ENCODE measurements at regions not wholly inside any gene's neighbourhood (a gene's known extent, or its start where the extent isn't known, plus 50 kb on each side); places are given as distances from the start of the nearest gene placed in this dataset.
"Not testable (repeated sequence)": the region's sequence is repeated elsewhere in the genome, so short reads cannot be mapped to it uniquely, and the experiment has no call there.

DNA sequence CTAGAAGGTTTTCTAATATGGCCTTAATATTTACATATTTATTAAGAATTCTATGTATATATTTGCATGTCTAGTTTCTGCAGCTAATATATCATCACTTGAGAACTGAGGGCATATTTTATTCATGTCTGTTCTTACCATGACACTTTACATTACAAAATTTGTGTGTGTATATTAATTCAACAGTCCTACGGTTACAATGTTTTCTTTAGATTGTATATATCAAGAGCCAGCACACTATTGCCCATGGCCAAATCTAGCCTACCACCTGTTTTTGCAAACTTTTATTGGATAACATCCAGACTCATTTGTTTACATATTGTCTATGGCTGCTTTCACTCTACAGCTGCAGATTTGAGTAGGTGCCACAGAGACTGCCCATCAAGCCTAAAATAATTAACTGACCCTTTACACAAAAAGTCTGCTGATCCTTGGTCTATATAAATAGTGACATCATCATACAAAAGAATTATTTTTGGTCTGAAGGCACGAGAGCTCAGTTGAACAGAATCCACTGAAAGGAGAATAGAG lies 577.4 kb upstream of the PBX1 start:
- no peaks in the 10 kb centered on the region for H3K4me1 ChIP-seq (ENCODE audit: insufficient read depth)
- H3K36me3 ChIP-seq = no peaks in the 10 kb centered on the region
- H3K4me3 ChIP-seq = no peak overlapping the region
- no peaks in the 10 kb centered on the region for H3K27me3 ChIP-seq
- TF ChIP-seq EP300 (IDR thresholded peaks at IDR 0.05) (no peak), POLR2A (IDR thresholded peaks at IDR 0.05) (no peak)
- TF ChIP-seq, protein P1, sequence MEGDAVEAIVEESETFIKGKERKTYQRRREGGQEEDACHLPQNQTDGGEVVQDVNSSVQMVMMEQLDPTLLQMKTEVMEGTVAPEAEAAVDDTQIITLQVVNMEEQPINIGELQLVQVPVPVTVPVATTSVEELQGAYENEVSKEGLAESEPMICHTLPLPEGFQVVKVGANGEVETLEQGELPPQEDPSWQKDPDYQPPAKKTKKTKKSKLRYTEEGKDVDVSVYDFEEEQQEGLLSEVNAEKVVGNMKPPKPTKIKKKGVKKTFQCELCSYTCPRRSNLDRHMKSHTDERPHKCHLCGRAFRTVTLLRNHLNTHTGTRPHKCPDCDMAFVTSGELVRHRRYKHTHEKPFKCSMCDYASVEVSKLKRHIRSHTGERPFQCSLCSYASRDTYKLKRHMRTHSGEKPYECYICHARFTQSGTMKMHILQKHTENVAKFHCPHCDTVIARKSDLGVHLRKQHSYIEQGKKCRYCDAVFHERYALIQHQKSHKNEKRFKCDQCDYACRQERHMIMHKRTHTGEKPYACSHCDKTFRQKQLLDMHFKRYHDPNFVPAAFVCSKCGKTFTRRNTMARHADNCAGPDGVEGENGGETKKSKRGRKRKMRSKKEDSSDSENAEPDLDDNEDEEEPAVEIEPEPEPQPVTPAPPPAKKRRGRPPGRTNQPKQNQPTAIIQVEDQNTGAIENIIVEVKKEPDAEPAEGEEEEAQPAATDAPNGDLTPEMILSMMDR (IDR thresholded peaks at IDR 0.05) = no peak
- no peak overlapping the region for H3K27ac ChIP-seq
- intact Hi-C loops (cut with DNase I) = no loop called here
- no peak for DNase-seq
- H3K9me3 ChIP-seq = no peaks in the 10 kb centered on the region
- WGBS, 3 donors = 33 to 64% (median 37%) methylated on average over 2 of the region's 2 CpGs

DNA sequence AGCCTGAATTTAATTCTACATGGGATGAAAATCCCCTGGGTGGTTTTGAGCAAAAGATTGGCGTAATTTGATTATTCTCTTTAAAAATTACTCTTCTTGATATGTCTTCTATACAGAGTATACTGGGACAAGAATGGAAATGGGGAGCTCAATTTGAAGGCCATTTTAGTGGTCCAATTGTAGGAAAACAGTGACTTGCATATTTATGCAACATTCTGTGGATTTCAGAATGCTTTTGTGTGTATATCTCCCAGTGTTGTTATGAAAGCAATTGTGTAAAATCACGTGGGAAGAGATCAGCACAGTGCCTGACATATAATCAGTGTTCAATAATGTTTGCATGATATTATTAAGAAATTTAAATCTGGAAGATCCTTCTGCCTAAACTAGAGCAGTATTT lies 575.9 kb upstream of the PBX1 start:
- Histone ChIP-seq H3K27me3 (no peaks in the 10 kb centered on the region), H3K36me3 (no peaks in the 10 kb centered on the region), H3K4me1 (ENCODE audit: insufficient read depth) (no peaks in the 10 kb centered on the region), H3K4me3 (no peak overlapping the region), H3K27ac (no peak overlapping the region), H3K9me3 (no peaks in the 10 kb centered on the region)
- TF ChIP-seq POLR2A (IDR thresholded peaks at IDR 0.05) = no peak
- TF ChIP-seq, protein P1 (IDR thresholded peaks at IDR 0.05) = no peak
- TF ChIP-seq EP300 (IDR thresholded peaks at IDR 0.05) = no peak
- intact Hi-C loops (cut with DNase I) = no loop called here
- 61 to 76% (median 68%) methylated on average over 2 of the region's 2 CpGs for WGBS, 3 donors
- DNase-seq = no peak

DNA sequence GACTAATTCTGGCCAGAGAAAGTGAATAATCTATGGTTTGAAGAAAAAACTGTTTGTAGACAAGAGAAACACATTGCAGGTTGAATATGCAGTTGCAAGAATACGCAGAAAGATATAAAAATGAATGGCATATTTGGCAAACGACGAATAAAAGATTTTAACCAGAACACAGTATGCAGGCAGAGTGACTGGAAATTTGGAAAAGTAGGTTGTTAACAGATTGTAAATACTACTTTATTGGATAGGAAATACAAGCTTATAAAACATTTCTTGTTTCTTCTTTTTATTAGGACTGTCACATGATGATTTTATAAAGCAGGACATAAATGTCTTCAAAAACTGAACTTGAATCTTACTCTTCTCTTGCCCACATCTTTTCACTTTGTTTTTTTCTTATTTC lies 573.3 kb upstream of the PBX1 start:
- no peak overlapping the region for H3K27ac ChIP-seq
- H3K4me1 ChIP-seq (ENCODE audit: insufficient read depth) = no peaks in the 10 kb centered on the region
- 86 to 91% (median 90%) methylated on average over 3 of the region's 3 CpGs for WGBS, 3 donors
- H3K36me3 ChIP-seq = no peaks in the 10 kb centered on the region
- no peaks in the 10 kb centered on the region for H3K9me3 ChIP-seq
- intact Hi-C loops (cut with DNase I) = no loop called here
- no peak overlapping the region for H3K4me3 ChIP-seq
- no peak for TF ChIP-seq EP300 (IDR thresholded peaks at IDR 0.05)
- no peak for TF ChIP-seq POLR2A (IDR thresholded peaks at IDR 0.05)
- TF ChIP-seq, protein P1 (IDR thresholded peaks at IDR 0.05) = no peak
- H3K27me3 ChIP-seq = no peaks in the 10 kb centered on the region
- no peak for DNase-seq

DNA sequence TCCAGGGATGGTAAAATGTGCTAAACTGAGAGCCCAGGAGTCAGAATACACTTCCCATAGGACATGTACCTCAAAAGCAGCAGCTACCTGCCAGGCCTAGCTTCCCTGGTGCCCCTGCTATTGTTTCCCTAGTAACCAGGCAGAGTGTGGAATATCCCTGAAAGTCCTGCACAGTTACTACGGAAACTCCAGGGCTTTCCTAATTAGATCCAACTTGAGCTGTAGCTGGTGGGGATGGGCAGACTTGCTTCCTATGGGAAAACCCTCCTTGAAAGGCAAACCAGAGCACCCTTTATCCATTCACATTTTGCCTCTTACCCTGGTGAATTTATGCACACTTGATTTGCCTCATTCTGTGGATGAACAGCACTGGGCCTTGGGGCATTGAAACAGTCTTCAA lies 559.9 kb upstream of the PBX1 start:
- Histone ChIP-seq H3K36me3 (no peaks in the 10 kb centered on the region), H3K27me3 (no peaks in the 10 kb centered on the region), H3K27ac (no peak overlapping the region), H3K9me3 (no peaks in the 10 kb centered on the region), H3K4me3 (no peak overlapping the region), H3K4me1 (ENCODE audit: insufficient read depth) (no peaks in the 10 kb centered on the region)
- intact Hi-C loops (cut with DNase I) = no loop called here
- 80 to 91% (median 81%) methylated on average over 1 of the region's 1 CpG for WGBS, 3 donors
- no peak for TF ChIP-seq EP300 (IDR thresholded peaks at IDR 0.05)
- no peak for DNase-seq

DNA sequence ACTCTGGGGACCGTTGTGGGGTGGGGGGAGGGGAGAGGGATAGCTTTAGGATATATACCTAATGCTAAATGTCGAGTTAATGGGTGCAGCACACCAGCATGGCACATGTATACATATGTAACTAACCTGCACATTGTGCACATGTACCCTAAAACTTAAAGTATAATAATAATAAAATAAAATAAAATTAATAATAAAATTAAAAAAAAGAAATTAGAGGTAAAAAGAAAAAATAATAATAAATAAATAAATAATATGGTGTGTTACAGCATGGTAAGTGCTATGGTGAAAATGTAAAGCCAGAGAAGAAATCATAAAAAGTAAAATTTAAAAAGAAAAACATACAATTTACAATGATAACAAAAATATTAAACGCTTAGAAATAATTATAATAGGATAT lies 552.8 kb upstream of the PBX1 start:
- intact Hi-C loops (cut with DNase I); H3K36me3 ChIP-seq; H3K4me3 ChIP-seq; H3K9me3 ChIP-seq; H3K4me1 ChIP-seq (ENCODE audit: insufficient read depth); DNase-seq; H3K27ac ChIP-seq; H3K27me3 ChIP-seq: not testable (repeated sequence)
- WGBS, 3 donors = 79 to 89% (median 86%) methylated on average over 3 of the region's 3 CpGs

DNA sequence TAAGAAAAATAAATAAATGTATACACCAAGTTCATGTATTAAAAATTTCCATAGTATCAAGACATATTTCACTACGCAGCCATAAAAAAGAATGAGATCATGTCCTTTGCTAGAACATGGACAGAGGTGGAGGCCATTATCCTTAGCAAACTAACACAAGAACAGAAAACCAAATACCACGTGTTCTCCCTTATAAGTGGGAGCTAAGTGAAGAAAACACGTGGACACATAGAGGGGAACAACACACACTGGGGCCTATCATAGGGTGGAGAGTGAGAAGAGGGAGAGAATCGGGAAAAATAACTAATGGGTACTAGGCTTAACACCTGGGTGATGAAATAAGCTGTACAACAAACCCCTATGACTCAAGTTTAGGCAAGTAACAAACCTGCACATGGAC lies 552.4 kb upstream of the PBX1 start:
- DNase-seq = no peak
- WGBS, 3 donors = 82 to 89% (median 86%) methylated on average over 4 of the region's 4 CpGs
- H3K4me1 ChIP-seq (ENCODE audit: insufficient read depth) = no peaks in the 10 kb centered on the region
- no peaks in the 10 kb centered on the region for H3K9me3 ChIP-seq
- no peaks in the 10 kb centered on the region for H3K36me3 ChIP-seq
- no peak for TF ChIP-seq POLR2A (IDR thresholded peaks at IDR 0.05)
- TF ChIP-seq, protein P1 (IDR thresholded peaks at IDR 0.05) = no peak
- no peak for TF ChIP-seq EP300 (IDR thresholded peaks at IDR 0.05)
- intact Hi-C loops (cut with DNase I) = no loop called here
- no peaks in the 10 kb centered on the region for H3K27me3 ChIP-seq
- no peak overlapping the region for H3K4me3 ChIP-seq
- H3K27ac ChIP-seq = no peak overlapping the region
